Fibroblast of lung (primary cell): ENCODE measurements at regions not wholly inside any gene's neighbourhood (a gene's known extent, or its start where the extent isn't known, plus 50 kb on each side); places are given as distances from the start of the nearest gene placed in this dataset.

Experiments used
- EZH2 ChIP-seq: IDR thresholded peaks from 2 replicates; pipeline ENCODE4 v1.5.1; 2012; ENCODE audit warnings: low read length, control low read depth, mild to moderate bottlenecking; ENCODE audit errors: missing control alignments
- TF ChIP-seq, protein P1 (sequence below), 2 donors: IDR thresholded peaks in 1 of 2; conservative IDR thresholded peaks in 1 of 2; 1 replicate in 1 of 2; 2 replicates in 1 of 2; pipeline ENCODE4 v1.5.1; 2011 to 2012; ENCODE audit warnings: low read length in 2 of 2, control low read depth in 1 of 2, inconsistent platforms in 1 of 2, low read depth in 1 of 2, mild to moderate bottlenecking in 1 of 2

DNA sequence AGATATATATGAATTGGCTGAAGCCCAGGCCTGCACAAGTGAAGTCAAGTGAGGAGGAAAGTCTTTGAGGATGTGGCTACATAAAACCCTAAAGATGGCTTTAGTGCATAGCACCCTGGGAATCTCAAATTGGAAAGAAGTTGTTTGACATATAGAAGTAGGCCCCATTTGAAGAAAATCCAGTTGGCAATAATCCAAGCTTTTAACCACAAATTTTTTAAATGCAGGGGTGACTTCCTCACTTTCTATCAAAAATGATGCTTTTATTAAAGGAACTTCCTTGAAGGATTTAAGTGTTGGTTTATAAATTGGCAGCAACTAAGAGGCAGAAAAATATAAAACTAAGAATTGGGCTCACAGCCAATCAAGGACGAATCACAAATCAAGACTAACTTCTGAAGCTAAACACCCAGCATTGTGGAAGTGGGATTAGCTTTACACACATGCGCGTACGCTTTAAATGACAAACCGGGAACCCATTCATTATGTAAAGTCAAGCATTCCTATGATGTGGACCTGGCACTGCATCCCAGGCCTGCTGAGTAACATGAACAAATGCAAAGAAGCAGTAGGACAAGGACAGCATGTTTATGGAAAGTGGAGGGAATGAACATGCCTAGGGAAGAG lies 63.3 kb downstream of the NOG start:
- TF ChIP-seq, protein P1, sequence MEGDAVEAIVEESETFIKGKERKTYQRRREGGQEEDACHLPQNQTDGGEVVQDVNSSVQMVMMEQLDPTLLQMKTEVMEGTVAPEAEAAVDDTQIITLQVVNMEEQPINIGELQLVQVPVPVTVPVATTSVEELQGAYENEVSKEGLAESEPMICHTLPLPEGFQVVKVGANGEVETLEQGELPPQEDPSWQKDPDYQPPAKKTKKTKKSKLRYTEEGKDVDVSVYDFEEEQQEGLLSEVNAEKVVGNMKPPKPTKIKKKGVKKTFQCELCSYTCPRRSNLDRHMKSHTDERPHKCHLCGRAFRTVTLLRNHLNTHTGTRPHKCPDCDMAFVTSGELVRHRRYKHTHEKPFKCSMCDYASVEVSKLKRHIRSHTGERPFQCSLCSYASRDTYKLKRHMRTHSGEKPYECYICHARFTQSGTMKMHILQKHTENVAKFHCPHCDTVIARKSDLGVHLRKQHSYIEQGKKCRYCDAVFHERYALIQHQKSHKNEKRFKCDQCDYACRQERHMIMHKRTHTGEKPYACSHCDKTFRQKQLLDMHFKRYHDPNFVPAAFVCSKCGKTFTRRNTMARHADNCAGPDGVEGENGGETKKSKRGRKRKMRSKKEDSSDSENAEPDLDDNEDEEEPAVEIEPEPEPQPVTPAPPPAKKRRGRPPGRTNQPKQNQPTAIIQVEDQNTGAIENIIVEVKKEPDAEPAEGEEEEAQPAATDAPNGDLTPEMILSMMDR (conservative IDR thresholded peaks at IDR 0.05 in 1 of 2, IDR thresholded peaks at IDR 0.05 in 1 of 2; ENCODE audit: low read depth in 1 of 2, low read length in 2 of 2), result no peak
- no peak for TF ChIP-seq EZH2
